Endodermal cell (in vitro differentiated cells): ENCODE measurements at regions not wholly inside any gene's neighbourhood (a gene's known extent, or its start where the extent isn't known, plus 50 kb on each side); places are given as distances from the start of the nearest gene placed in this dataset.

ENCODE experiments used
- DNase-seq: peaks from one replicate; pipeline ENCODE4 v3.0.0-alpha.2; 2017
- H3K27ac ChIP-seq: 2 replicates; pipeline ENCODE4 v1.5.1; 2013; ENCODE audit warnings: mild to moderate bottlenecking, low read depth, low read length, moderate library complexity
- H3K27me3 ChIP-seq: 2 replicates; pipeline ENCODE4 v1.6.1; 2013; ENCODE audit warnings: mild to moderate bottlenecking, low read length, moderate library complexity; ENCODE audit not compliant: insufficient read depth, control insufficient read depth, poor library complexity, severe bottlenecking
- H3K36me3 ChIP-seq: 2 replicates; pipeline ENCODE4 v1.7.0; 2013; ENCODE audit warnings: mild to moderate bottlenecking, low read length, moderate library complexity; ENCODE audit not compliant: control insufficient read depth, insufficient read depth
- H3K4me1 ChIP-seq: one replicate; pipeline ENCODE4 v1.7.0; 2013; ENCODE audit warnings: low read length; ENCODE audit not compliant: control insufficient read depth, insufficient read depth
- H3K4me3 ChIP-seq: 2 replicates; pipeline ENCODE4 v1.5.1; 2013; ENCODE audit warnings: mild to moderate bottlenecking, low read length, moderate library complexity
- H3K9ac ChIP-seq: 2 replicates; pipeline ENCODE4 v1.6.1; 2013; ENCODE audit warnings: mild to moderate bottlenecking, low read length, moderate library complexity; ENCODE audit not compliant: poor library complexity, severe bottlenecking; ENCODE audit errors: extremely low read depth
- H3K9me3 ChIP-seq: 2 replicates; pipeline ENCODE4 v1.6.1; 2013; ENCODE audit warnings: mild to moderate bottlenecking, low read length, moderate library complexity; ENCODE audit not compliant: control insufficient read depth
- H3K27ac Mint-ChIP-seq: 2 replicates; pipeline ENCODE4 v1.8.0; 2020; ENCODE audit warnings: mixed read lengths
- H3K27me3 Mint-ChIP-seq: 2 replicates; pipeline ENCODE4 v1.8.0; 2021; ENCODE audit warnings: mild to moderate bottlenecking, mixed read lengths; ENCODE audit not compliant: insufficient read depth
- H3K36me3 Mint-ChIP-seq: 2 replicates; pipeline ENCODE4 v1.8.0; 2020; ENCODE audit warnings: low read depth, mixed read lengths
- H3K4me1 Mint-ChIP-seq: 2 replicates; pipeline ENCODE4 v1.8.0; 2020; ENCODE audit warnings: mixed read lengths
- H3K4me3 Mint-ChIP-seq: 2 replicates; pipeline ENCODE4 v1.8.0; 2020; ENCODE audit warnings: mild to moderate bottlenecking, moderate library complexity, mixed read lengths
- H3K9me3 Mint-ChIP-seq: 2 replicates; pipeline ENCODE4 v1.8.0; 2020; ENCODE audit warnings: mild to moderate bottlenecking, mixed read lengths
- WGBS, 2 experiments: methylation state at CpG; one replicate each; pipeline versions ENCODE4 v1.1.5 to v1.1.7; 2013; ENCODE audit warnings: missing lambda C conversion rate in 2 of 2, mixed read lengths in 1 of 2; ENCODE audit not compliant: insufficient coverage in 1 of 2, insufficient read length in 1 of 2; 5-methylcytosine and 5-hydroxymethylcytosine counted together
- TF ChIP-seq, protein P1 (sequence below): fragments of 200-600 bp; sonication (generic); conservative IDR thresholded peaks from 2 replicates; pipeline ENCODE4 v1.5.0; 2021; ENCODE audit warnings: antibody characterized with exemption, mild to moderate bottlenecking

DNA sequence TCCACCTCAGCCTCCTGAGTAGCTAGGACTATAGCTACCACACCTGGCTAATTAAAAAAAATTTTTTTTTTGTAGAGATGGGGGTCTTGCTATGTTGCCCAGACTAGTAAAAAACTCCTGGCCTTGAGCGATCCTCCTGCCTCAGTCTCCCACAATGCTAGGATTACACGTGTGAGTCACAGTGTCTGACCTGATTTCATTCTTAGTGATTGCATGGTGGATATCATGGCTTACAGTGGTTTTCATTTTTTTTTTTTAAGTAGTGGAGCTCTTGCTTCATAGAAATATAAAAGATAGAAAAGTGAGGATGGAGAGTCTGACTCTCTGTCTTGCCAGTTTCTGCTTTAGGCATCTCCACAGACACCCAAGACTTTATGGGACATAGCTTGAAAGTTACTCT lies 83.6 kb downstream of the CDC42EP3 start:
- no peak overlapping the region for H3K27ac ChIP-seq
- no peaks in the 10 kb centered on the region for H3K36me3 ChIP-seq
- Mint-ChIP-seq H3K4me1 (peaks cover 35% of the 10 kb centered on the region), H3K27ac (no peak overlapping the region), H3K36me3 (no peaks in the 10 kb centered on the region), H3K4me3 (no peak overlapping the region), H3K27me3 (no peaks in the 10 kb centered on the region), H3K9me3 (no peaks in the 10 kb centered on the region)
- no peaks in the 10 kb centered on the region for H3K27me3 ChIP-seq
- H3K9ac ChIP-seq, result no peak overlapping the region
- peaks cover 15% of the 10 kb centered on the region for H3K4me1 ChIP-seq
- H3K4me3 ChIP-seq, result no peak overlapping the region
- H3K9me3 ChIP-seq, result peaks cover under 1% of the 10 kb centered on the region
- WGBS, 2 experiments, result 95 to 100% methylated on average over 1 to 2 of the region's 2 CpGs
- TF ChIP-seq, protein P1, sequence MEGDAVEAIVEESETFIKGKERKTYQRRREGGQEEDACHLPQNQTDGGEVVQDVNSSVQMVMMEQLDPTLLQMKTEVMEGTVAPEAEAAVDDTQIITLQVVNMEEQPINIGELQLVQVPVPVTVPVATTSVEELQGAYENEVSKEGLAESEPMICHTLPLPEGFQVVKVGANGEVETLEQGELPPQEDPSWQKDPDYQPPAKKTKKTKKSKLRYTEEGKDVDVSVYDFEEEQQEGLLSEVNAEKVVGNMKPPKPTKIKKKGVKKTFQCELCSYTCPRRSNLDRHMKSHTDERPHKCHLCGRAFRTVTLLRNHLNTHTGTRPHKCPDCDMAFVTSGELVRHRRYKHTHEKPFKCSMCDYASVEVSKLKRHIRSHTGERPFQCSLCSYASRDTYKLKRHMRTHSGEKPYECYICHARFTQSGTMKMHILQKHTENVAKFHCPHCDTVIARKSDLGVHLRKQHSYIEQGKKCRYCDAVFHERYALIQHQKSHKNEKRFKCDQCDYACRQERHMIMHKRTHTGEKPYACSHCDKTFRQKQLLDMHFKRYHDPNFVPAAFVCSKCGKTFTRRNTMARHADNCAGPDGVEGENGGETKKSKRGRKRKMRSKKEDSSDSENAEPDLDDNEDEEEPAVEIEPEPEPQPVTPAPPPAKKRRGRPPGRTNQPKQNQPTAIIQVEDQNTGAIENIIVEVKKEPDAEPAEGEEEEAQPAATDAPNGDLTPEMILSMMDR, result no peak
- no peak for DNase-seq

DNA sequence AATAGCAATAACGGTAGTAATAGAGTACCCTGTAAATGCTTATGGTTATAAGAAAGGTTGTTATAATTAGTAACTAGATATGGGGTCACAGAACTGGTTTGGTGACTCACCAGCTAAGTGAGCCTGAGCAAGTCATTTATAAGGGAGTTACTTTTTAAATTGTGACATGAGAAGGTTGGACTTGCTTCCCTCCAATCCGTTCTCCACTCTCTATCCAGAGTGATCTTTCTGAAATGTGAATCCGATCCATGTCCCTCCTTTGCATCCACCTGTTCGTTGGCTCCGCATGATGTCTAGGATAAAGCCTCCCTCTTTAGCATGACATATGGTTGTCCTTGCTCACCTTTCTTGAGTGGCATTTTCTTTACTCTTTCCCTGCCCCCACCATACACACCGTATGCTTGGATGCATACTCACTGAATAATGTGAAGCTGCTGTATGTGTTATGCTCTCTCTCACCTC lies 83.1 kb downstream of the CDC42EP3 start:
- H3K36me3 ChIP-seq, result no peaks in the 10 kb centered on the region
- WGBS, 2 experiments, result 90 to 92% methylated on average over 5 to 6 of the region's 6 CpGs
- Mint-ChIP-seq H3K9me3 (peaks cover 3% of the 10 kb centered on the region), H3K27me3 (no peaks in the 10 kb centered on the region), H3K36me3 (peaks cover 2% of the 10 kb centered on the region), H3K27ac (no peak overlapping the region), H3K4me1 (peaks cover 35% of the 10 kb centered on the region), H3K4me3 (no peak overlapping the region)
- no peak overlapping the region for H3K9ac ChIP-seq
- peaks cover 15% of the 10 kb centered on the region for H3K4me1 ChIP-seq
- H3K4me3 ChIP-seq, result no peak overlapping the region
- H3K27me3 ChIP-seq, result no peaks in the 10 kb centered on the region
- TF ChIP-seq, protein P1, result no peak
- H3K27ac ChIP-seq, result no peak overlapping the region
- DNase-seq, result no peak
- H3K9me3 ChIP-seq, result peaks cover 6% of the 10 kb centered on the region

DNA sequence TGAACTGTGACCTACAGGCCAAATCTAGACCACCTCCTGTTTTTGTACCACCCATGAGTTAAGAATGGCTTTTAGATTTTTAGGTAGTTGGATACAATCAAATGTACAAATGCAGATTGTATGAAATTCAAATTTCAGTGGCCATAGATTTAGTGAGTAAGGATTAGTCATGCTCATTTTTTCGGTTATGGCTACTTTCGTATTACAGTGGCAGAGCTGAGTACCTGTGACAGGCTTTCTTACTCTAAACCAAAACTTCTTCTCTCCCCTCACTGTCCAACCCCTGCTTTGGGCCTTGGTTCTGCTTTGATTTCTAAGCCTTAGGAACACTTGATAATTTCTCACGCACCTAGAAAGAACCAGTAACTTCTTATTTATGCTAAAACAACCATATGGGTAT lies 82.1 kb downstream of the CDC42EP3 start:
- H3K9me3 ChIP-seq, result peaks cover 15% of the 10 kb centered on the region
- TF ChIP-seq, protein P1, result no peak
- no peak for DNase-seq
- peaks cover 5% of the 10 kb centered on the region for H3K36me3 Mint-ChIP-seq
- no peak overlapping the region for H3K4me3 Mint-ChIP-seq
- H3K9ac ChIP-seq, result no peak overlapping the region
- H3K4me1 Mint-ChIP-seq, result peaks cover 30% of the 10 kb centered on the region
- WGBS, 2 experiments, result 83 to 99% methylated on average over 1 to 3 of the region's 3 CpGs
- H3K27me3 ChIP-seq, result no peaks in the 10 kb centered on the region
- H3K36me3 ChIP-seq, result no peaks in the 10 kb centered on the region
- no peak overlapping the region for H3K4me3 ChIP-seq
- H3K27ac ChIP-seq, result no peak overlapping the region
- H3K27ac Mint-ChIP-seq, result no peak overlapping the region
- H3K4me1 ChIP-seq, result peaks cover 15% of the 10 kb centered on the region
- peaks cover 12% of the 10 kb centered on the region for H3K9me3 Mint-ChIP-seq
- H3K27me3 Mint-ChIP-seq, result no peaks in the 10 kb centered on the region
